Neural progenitor cell (in vitro differentiated cells): ENCODE measurements at regions not wholly inside any gene's neighbourhood (a gene's known extent, or its start where the extent isn't known, plus 50 kb on each side); places are given as distances from the start of the nearest gene placed in this dataset.

Experiments used
- EZH2 ChIP-seq: fragments of 200-600 bp; sonication (generic); IDR thresholded peaks from 2 replicates; pipeline ENCODE4 v1.6.1; 2017; ENCODE audit warnings: antibody characterized with exemption, mild to moderate bottlenecking, moderate library complexity
- EZH2phosphoT487 ChIP-seq: fragments of 200-600 bp; sonication (generic); IDR thresholded peaks from 2 replicates; pipeline ENCODE4 v1.6.1; 2017; ENCODE audit warnings: antibody characterized with exemption
- TF ChIP-seq, protein P1 (sequence below): fragments of 200-600 bp; sonication (generic); IDR thresholded peaks from 2 replicates; pipeline ENCODE4 v1.5.1; 2017; ENCODE audit warnings: antibody characterized with exemption, mild to moderate bottlenecking

DNA sequence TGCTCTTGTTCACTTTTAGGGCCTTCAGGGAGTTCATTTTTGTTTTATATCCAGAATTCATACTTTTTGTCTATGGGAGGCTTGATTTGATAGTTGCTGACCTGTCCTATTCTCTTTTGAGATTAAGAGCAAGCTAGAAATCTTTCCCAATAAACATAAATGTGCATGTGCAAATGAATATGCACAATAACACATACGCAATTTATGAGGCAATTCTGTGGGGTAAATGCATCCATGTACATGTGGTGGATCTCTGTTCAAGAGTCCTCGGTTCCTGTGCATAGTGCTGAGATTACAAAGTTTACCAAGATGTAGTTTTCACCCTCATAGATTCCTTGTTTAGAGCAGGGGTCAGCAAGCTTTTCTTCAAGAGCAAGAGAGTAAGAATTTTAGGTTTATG lies 640.7 kb downstream of the EDEM1 start:
- TF ChIP-seq, protein P1, sequence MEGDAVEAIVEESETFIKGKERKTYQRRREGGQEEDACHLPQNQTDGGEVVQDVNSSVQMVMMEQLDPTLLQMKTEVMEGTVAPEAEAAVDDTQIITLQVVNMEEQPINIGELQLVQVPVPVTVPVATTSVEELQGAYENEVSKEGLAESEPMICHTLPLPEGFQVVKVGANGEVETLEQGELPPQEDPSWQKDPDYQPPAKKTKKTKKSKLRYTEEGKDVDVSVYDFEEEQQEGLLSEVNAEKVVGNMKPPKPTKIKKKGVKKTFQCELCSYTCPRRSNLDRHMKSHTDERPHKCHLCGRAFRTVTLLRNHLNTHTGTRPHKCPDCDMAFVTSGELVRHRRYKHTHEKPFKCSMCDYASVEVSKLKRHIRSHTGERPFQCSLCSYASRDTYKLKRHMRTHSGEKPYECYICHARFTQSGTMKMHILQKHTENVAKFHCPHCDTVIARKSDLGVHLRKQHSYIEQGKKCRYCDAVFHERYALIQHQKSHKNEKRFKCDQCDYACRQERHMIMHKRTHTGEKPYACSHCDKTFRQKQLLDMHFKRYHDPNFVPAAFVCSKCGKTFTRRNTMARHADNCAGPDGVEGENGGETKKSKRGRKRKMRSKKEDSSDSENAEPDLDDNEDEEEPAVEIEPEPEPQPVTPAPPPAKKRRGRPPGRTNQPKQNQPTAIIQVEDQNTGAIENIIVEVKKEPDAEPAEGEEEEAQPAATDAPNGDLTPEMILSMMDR, result no peak
- TF ChIP-seq EZH2phosphoT487 (no peak), EZH2 (no peak)
